ENCODE measurements at regions not wholly inside any gene's neighbourhood (a gene's known extent, or its start where the extent isn't known, plus 50 kb on each side); places are given as distances from the start of the nearest gene placed in this dataset.
"Not testable (repeated sequence)": the region's sequence is repeated elsewhere in the genome, so short reads cannot be mapped to it uniquely, and the experiment has no call there.

- ChIA-PET CTCF (no interaction called here), POLR2A (no interaction called here)
- DNase-seq (ENCODE audit: extremely low spot score) = no peak
- TF ChIP-seq FOXM1 (IDR thresholded peaks at IDR 0.05; ENCODE audit: borderline replicate concordance) = no peak
- TF ChIP-seq ARNT (IDR thresholded peaks at IDR 0.05) = no peak
- TF ChIP-seq LEF1 (IDR thresholded peaks at IDR 0.05; ENCODE audit: borderline replicate concordance) = no peak
- TF ChIP-seq L3MBTL2 (conservative IDR thresholded peaks at IDR 0.05) = no peak
- TF ChIP-seq HDGF (IDR thresholded peaks at IDR 0.05; ENCODE audit: borderline replicate concordance) = no peak
- no peak for TF ChIP-seq CTBP1 (IDR thresholded peaks at IDR 0.05; ENCODE audit: borderline replicate concordance)
- TF ChIP-seq ELF4 (IDR thresholded peaks at IDR 0.05) = no peak
- TF ChIP-seq TARDBP (IDR thresholded peaks at IDR 0.05) = no peak
- TF ChIP-seq PKNOX1 (IDR thresholded peaks at IDR 0.05) = no peak
- TF ChIP-seq NFRKB (IDR thresholded peaks at IDR 0.05) = no peak
- no peak for TF ChIP-seq FOXK2 (IDR thresholded peaks at IDR 0.05)
- no peak for TF ChIP-seq FOXA1 (IDR thresholded peaks at IDR 0.05)
- TF ChIP-seq BHLHE40 (IDR thresholded peaks at IDR 0.05; ENCODE audit: borderline replicate concordance) = no peak
- no peak for TF ChIP-seq ZNF384 (IDR thresholded peaks at IDR 0.05)
- TF ChIP-seq SUZ12 (IDR thresholded peaks at IDR 0.05) = no peak
- TF ChIP-seq SP1 (IDR thresholded peaks at IDR 0.05) = no peak
Observed at GRCh38 chr13:48879854-48880253, 95.9 kb upstream of the FNDC3A start.

- DNase-seq (ENCODE audit: extremely low spot score); POLR2A ChIA-PET: not testable (repeated sequence)
- CTCF ChIA-PET = interaction anchor here (0.7 kb wide), 1 partner anchor 525 kb away, joined by 3 read pairs; no protein-coding TSS in a partner anchor
Observed at GRCh38 chr13:48883786-48884185, 91.9 kb upstream of the FNDC3A start.

- CTCF ChIA-PET = no interaction called here
- POLR2A ChIA-PET = no interaction called here
- DNase-seq (ENCODE audit: extremely low spot score) = no peak
- TF ChIP-seq HDGF (IDR thresholded peaks at IDR 0.05; ENCODE audit: borderline replicate concordance) (no peak), FOXM1 (IDR thresholded peaks at IDR 0.05; ENCODE audit: borderline replicate concordance) (no peak), SP1 (IDR thresholded peaks at IDR 0.05) (no peak), ELF4 (IDR thresholded peaks at IDR 0.05) (no peak), ARNT (IDR thresholded peaks at IDR 0.05) (no peak), ZNF384 (IDR thresholded peaks at IDR 0.05) (no peak), FOXK2 (IDR thresholded peaks at IDR 0.05) (no peak), LEF1 (IDR thresholded peaks at IDR 0.05; ENCODE audit: borderline replicate concordance) (no peak), PKNOX1 (IDR thresholded peaks at IDR 0.05) (no peak), BHLHE40 (IDR thresholded peaks at IDR 0.05; ENCODE audit: borderline replicate concordance) (no peak), FOXA1 (IDR thresholded peaks at IDR 0.05) (no peak), CTBP1 (IDR thresholded peaks at IDR 0.05; ENCODE audit: borderline replicate concordance) (no peak), L3MBTL2 (conservative IDR thresholded peaks at IDR 0.05) (no peak), SUZ12 (IDR thresholded peaks at IDR 0.05) (no peak), NFRKB (IDR thresholded peaks at IDR 0.05) (no peak), TARDBP (IDR thresholded peaks at IDR 0.05) (no peak)
Observed at GRCh38 chr13:48885027-48885395, 90.7 kb upstream of the FNDC3A start.

GRCh38 chr13:48888613-48889012, 87.1 kb upstream of the FNDC3A start:
- TF ChIP-seq FOXK2 (IDR thresholded peaks at IDR 0.05) (no peak), TARDBP (IDR thresholded peaks at IDR 0.05) (no peak), BHLHE40 (IDR thresholded peaks at IDR 0.05; ENCODE audit: borderline replicate concordance) (no peak), SUZ12 (IDR thresholded peaks at IDR 0.05) (no peak), HDGF (IDR thresholded peaks at IDR 0.05; ENCODE audit: borderline replicate concordance) (no peak), FOXM1 (IDR thresholded peaks at IDR 0.05; ENCODE audit: borderline replicate concordance) (no peak), ARNT (IDR thresholded peaks at IDR 0.05) (no peak), CTBP1 (IDR thresholded peaks at IDR 0.05; ENCODE audit: borderline replicate concordance) (no peak), L3MBTL2 (conservative IDR thresholded peaks at IDR 0.05) (no peak), ELF4 (IDR thresholded peaks at IDR 0.05) (no peak), LEF1 (IDR thresholded peaks at IDR 0.05; ENCODE audit: borderline replicate concordance) (no peak), ZNF384 (IDR thresholded peaks at IDR 0.05) (no peak), FOXA1 (IDR thresholded peaks at IDR 0.05) (no peak), SP1 (IDR thresholded peaks at IDR 0.05) (no peak), PKNOX1 (IDR thresholded peaks at IDR 0.05) (no peak), NFRKB (IDR thresholded peaks at IDR 0.05) (no peak)
- DNase-seq (ENCODE audit: extremely low spot score) = no peak
- ChIA-PET POLR2A (no interaction called here), CTCF (no interaction called here)

- TF ChIP-seq ZNF384 (IDR thresholded peaks at IDR 0.05) (no peak), SUZ12 (IDR thresholded peaks at IDR 0.05) (no peak), FOXK2 (IDR thresholded peaks at IDR 0.05) (no peak), TARDBP (IDR thresholded peaks at IDR 0.05) (no peak), NFRKB (IDR thresholded peaks at IDR 0.05) (no peak)
- ChIA-PET CTCF (no interaction called here), POLR2A (no interaction called here)
- no peak for DNase-seq (ENCODE audit: extremely low spot score)
Observed at GRCh38 chr13:48890391-48890790, 85.3 kb upstream of the FNDC3A start.

GRCh38 chr13:48891586-48891985, 84.1 kb upstream of the FNDC3A start:
- ChIA-PET CTCF (no interaction called here), POLR2A (no interaction called here)
- no peak for TF ChIP-seq L3MBTL2 (conservative IDR thresholded peaks at IDR 0.05)
- TF ChIP-seq CTBP1 (IDR thresholded peaks at IDR 0.05; ENCODE audit: borderline replicate concordance) = no peak
- no peak for TF ChIP-seq HDGF (IDR thresholded peaks at IDR 0.05; ENCODE audit: borderline replicate concordance)
- TF ChIP-seq ARNT (IDR thresholded peaks at IDR 0.05) = no peak
- no peak for TF ChIP-seq FOXM1 (IDR thresholded peaks at IDR 0.05; ENCODE audit: borderline replicate concordance)
- no peak for TF ChIP-seq SP1 (IDR thresholded peaks at IDR 0.05)
- no peak for TF ChIP-seq TARDBP (IDR thresholded peaks at IDR 0.05)
- TF ChIP-seq SUZ12 (IDR thresholded peaks at IDR 0.05) = no peak
- no peak for TF ChIP-seq ZNF384 (IDR thresholded peaks at IDR 0.05)
- TF ChIP-seq FOXA1 (IDR thresholded peaks at IDR 0.05) = no peak
- TF ChIP-seq LEF1 (IDR thresholded peaks at IDR 0.05; ENCODE audit: borderline replicate concordance) = no peak
- no peak for TF ChIP-seq NFRKB (IDR thresholded peaks at IDR 0.05)
- TF ChIP-seq BHLHE40 (IDR thresholded peaks at IDR 0.05; ENCODE audit: borderline replicate concordance) = no peak
- TF ChIP-seq PKNOX1 (IDR thresholded peaks at IDR 0.05) = no peak
- TF ChIP-seq FOXK2 (IDR thresholded peaks at IDR 0.05) = no peak
- no peak for TF ChIP-seq ELF4 (IDR thresholded peaks at IDR 0.05)
- no peak for DNase-seq (ENCODE audit: extremely low spot score)

All from HEK293T (cell line).